ENCODE measurements at regions not wholly inside any gene's neighbourhood (a gene's known extent, or its start where the extent isn't known, plus 50 kb on each side); places are given as distances from the start of the nearest gene placed in this dataset.

DNA sequence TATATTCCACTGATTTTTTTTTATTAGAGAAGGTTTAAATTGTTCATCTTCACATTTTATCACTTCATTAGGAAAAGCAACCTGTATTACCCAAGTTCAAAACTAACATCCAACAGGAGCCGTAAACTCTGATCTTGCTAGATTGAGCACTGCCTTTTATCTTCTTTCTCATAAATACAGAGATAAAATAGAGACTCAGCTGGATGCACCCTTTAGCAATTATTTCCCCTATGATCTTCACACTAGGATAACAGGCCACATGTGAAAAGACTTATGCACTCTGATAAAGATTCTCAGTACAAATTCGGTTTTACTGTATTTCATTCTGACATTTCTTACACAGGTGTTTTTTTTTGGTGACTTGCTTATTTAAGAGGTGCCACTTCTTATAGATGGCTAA lies 2438.2 kb upstream of the PCDH20 start:
- TF ChIP-seq CTCF (IDR thresholded peaks at IDR 0.05) (no peak), POLR2A (IDR thresholded peaks at IDR 0.05) (no peak)

Measured in prostate gland (tissue), 2 donors.